ENCODE measurements at regions not wholly inside any gene's neighbourhood (a gene's known extent, or its start where the extent isn't known, plus 50 kb on each side); places are given as distances from the start of the nearest gene placed in this dataset.

GRCh38 chr3:118151164-118151563 lies 883.5 kb downstream of the IGSF11 start:
- TF ChIP-seq CTCF (IDR thresholded peaks at IDR 0.05; ENCODE audit: control extremely low read depth in 1 of 3, insufficient read depth in 1 of 3, low read depth in 1 of 3, low read length in 3 of 3) (no peak), POLR2A (IDR thresholded peaks at IDR 0.05; ENCODE audit: control extremely low read depth in 1 of 2, low read depth in 2 of 2, low read length in 2 of 2) (no peak), MAX (IDR thresholded peaks at IDR 0.05) (no peak), CEBPB (IDR thresholded peaks at IDR 0.05; ENCODE audit: low read depth, low read length) (no peak), EZH2 (IDR thresholded peaks at IDR 0.05; ENCODE audit: low read depth, low read length, severe bottlenecking) (no peak), EP300 (IDR thresholded peaks at IDR 0.05; ENCODE audit: borderline replicate concordance in 1 of 2, low read depth in 2 of 2, low read length in 2 of 2) (no peak), POLR2AphosphoS5 (IDR thresholded peaks at IDR 0.05; ENCODE audit: low read depth, low read length) (no peak), BRCA1 (IDR thresholded peaks at IDR 0.05; ENCODE audit: low read depth, low read length) (no peak), JUND (IDR thresholded peaks at IDR 0.05; ENCODE audit: low read length) (no peak)
